ENCODE measurements at regions not wholly inside any gene's neighbourhood (a gene's known extent, or its start where the extent isn't known, plus 50 kb on each side); places are given as distances from the start of the nearest gene placed in this dataset.

DNA sequence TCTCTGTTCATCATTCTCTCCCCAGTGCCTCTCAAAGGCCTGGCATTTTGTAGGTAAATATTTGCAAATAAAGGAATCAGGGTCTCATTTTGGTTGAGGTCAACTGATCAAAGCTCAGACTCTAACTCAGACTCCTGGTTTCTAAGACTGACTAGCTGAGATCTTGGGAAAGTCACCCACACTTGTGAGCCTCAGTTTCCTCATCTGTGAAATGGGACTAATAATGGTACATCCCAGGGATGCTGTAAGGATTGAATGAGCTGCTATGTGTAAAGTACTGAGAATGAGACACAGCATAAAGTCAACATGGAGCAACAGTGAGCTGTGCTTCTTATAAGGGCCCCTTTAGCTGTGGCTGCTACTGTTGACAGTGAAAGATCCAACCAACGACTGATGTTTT, 70.6 kb upstream of the XYLT1 start:
- H3K27me3 ChIP-seq (ENCODE audit: control insufficient read depth, low read length), result no peaks in the 10 kb centered on the region
- no peaks in the 10 kb centered on the region for H4K20me1 ChIP-seq (ENCODE audit: control insufficient read depth, insufficient read depth, low read depth, low read length)
- H3K4me1 ChIP-seq (ENCODE audit: control insufficient read depth, low read length), result no peaks in the 10 kb centered on the region
- no peaks in the 10 kb centered on the region for H3K79me2 ChIP-seq (ENCODE audit: control insufficient read depth, low read length)
- no peak overlapping the region for H3K4me3 ChIP-seq (ENCODE audit: low read length)
- H3F3A ChIP-seq (ENCODE audit: control insufficient read depth, insufficient read depth), result no peaks in the 10 kb centered on the region
- no peak for TF ChIP-seq EZH2phosphoT487 (IDR thresholded peaks at IDR 0.05; ENCODE audit: borderline replicate concordance, low read length)
- TF ChIP-seq, protein P1, sequence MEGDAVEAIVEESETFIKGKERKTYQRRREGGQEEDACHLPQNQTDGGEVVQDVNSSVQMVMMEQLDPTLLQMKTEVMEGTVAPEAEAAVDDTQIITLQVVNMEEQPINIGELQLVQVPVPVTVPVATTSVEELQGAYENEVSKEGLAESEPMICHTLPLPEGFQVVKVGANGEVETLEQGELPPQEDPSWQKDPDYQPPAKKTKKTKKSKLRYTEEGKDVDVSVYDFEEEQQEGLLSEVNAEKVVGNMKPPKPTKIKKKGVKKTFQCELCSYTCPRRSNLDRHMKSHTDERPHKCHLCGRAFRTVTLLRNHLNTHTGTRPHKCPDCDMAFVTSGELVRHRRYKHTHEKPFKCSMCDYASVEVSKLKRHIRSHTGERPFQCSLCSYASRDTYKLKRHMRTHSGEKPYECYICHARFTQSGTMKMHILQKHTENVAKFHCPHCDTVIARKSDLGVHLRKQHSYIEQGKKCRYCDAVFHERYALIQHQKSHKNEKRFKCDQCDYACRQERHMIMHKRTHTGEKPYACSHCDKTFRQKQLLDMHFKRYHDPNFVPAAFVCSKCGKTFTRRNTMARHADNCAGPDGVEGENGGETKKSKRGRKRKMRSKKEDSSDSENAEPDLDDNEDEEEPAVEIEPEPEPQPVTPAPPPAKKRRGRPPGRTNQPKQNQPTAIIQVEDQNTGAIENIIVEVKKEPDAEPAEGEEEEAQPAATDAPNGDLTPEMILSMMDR (IDR thresholded peaks at IDR 0.05; ENCODE audit: low read depth, low read length, poor library complexity, severe bottlenecking), result no peak
- no peak overlapping the region for H3K27ac ChIP-seq (ENCODE audit: low read depth, low read length)
- no peaks in the 10 kb centered on the region for H3K9me3 ChIP-seq (ENCODE audit: control insufficient read depth, insufficient read depth, low read length)
- H3K36me3 ChIP-seq (ENCODE audit: control insufficient read depth, low read length), result no peaks in the 10 kb centered on the region
- no peak overlapping the region for H3K4me2 ChIP-seq (ENCODE audit: low read length)
- H3K9me2 ChIP-seq (replicated peaks; ENCODE audit: control insufficient read depth, low read length), result no peaks in the 10 kb centered on the region

DNA sequence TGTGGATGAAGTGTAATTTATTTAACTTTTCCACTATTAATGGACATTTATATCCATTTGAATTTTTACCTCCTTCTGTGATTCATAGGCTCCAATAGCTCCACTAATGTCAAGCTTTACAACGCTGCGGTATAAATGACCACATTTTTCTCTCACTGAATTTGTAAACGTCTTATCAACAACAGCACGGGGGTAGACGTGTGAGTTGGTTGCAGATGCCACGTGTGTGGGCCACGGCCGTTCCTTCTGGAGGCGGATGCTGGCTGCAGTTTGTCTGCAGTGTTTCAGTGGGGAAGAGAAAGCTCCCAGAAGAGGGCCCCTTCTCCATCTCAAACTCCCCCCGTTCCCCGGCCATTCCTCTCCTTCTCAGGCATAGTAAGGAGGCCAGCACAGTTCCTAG, 68.2 kb upstream of the XYLT1 start:
- no peaks in the 10 kb centered on the region for H3F3A ChIP-seq (ENCODE audit: control insufficient read depth, insufficient read depth)
- H3K27ac ChIP-seq (ENCODE audit: low read depth, low read length), result no peak overlapping the region
- H3K9me2 ChIP-seq (replicated peaks; ENCODE audit: control insufficient read depth, low read length), result no peaks in the 10 kb centered on the region

DNA sequence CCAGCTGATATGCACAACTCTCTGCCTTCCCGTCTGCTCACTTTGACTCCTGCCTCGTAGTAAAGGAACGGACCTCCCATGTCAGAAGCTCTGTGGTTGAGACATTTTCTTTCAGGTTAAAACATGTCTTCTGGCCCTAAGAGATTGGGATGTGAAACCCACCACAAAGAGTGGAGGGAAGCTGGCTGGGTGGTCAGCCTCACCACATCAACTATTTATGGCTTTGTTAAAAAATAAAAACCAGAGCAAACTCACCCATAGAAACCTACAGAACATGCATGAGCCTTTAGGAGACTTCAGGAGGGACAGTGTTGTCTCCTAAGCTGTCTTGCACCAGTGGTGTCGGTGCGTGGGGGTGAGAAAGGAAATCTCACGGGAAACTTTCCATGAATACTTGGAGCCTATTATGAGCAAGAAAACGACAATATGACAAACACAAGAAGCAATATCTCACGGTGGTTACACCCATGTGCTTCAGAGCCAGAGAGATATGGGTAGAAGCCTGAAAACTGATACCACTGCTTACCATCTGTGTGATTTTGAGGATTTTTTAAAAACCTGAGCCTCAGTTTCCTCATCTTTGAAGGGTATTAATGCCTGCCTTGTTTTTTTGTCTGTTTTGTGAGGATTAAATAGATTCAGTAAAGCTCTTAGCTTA, 61.7 kb upstream of the XYLT1 start:
- no peaks in the 10 kb centered on the region for H3K4me1 ChIP-seq (ENCODE audit: control insufficient read depth, low read length)
- no peaks in the 10 kb centered on the region for H3K36me3 ChIP-seq (ENCODE audit: control insufficient read depth, low read length)
- H4K20me1 ChIP-seq (ENCODE audit: control insufficient read depth, insufficient read depth, low read depth, low read length), result no peaks in the 10 kb centered on the region
- no peaks in the 10 kb centered on the region for H3F3A ChIP-seq (ENCODE audit: control insufficient read depth, insufficient read depth)
- H3K9me3 ChIP-seq (ENCODE audit: control insufficient read depth, insufficient read depth, low read length), result no peaks in the 10 kb centered on the region
- H3K4me3 ChIP-seq (ENCODE audit: low read length), result no peak overlapping the region
- TF ChIP-seq EZH2phosphoT487 (IDR thresholded peaks at IDR 0.05; ENCODE audit: borderline replicate concordance, low read length), result no peak
- TF ChIP-seq, protein P1 (IDR thresholded peaks at IDR 0.05; ENCODE audit: low read depth, low read length, poor library complexity, severe bottlenecking), result no peak
- H3K27me3 ChIP-seq (ENCODE audit: control insufficient read depth, low read length), result peaks cover 6% of the 10 kb centered on the region; the same call in 1 of the 2 replicates
- H3K27ac ChIP-seq (ENCODE audit: low read depth, low read length), result no peak overlapping the region
- no peaks in the 10 kb centered on the region for H3K9me2 ChIP-seq (replicated peaks; ENCODE audit: control insufficient read depth, low read length)
- no peak overlapping the region for H3K4me2 ChIP-seq (ENCODE audit: low read length)
- no peaks in the 10 kb centered on the region for H3K79me2 ChIP-seq (ENCODE audit: control insufficient read depth, low read length)

More for the DNA sequence above, 68.2 kb upstream of the XYLT1 start:
- no peak for TF ChIP-seq EZH2phosphoT487 (IDR thresholded peaks at IDR 0.05; ENCODE audit: borderline replicate concordance, low read length)
- TF ChIP-seq, protein P1 (IDR thresholded peaks at IDR 0.05; ENCODE audit: low read depth, low read length, poor library complexity, severe bottlenecking), result no peak
- H3K36me3 ChIP-seq (ENCODE audit: control insufficient read depth, low read length), result no peaks in the 10 kb centered on the region
- no peak overlapping the region for H3K4me3 ChIP-seq (ENCODE audit: low read length)
- H3K9me3 ChIP-seq (ENCODE audit: control insufficient read depth, insufficient read depth, low read length), result no peaks in the 10 kb centered on the region
- no peaks in the 10 kb centered on the region for H3K79me2 ChIP-seq (ENCODE audit: control insufficient read depth, low read length)
- H3K27me3 ChIP-seq (ENCODE audit: control insufficient read depth, low read length), result no peaks in the 10 kb centered on the region
- H3K4me1 ChIP-seq (ENCODE audit: control insufficient read depth, low read length), result no peaks in the 10 kb centered on the region
- no peaks in the 10 kb centered on the region for H4K20me1 ChIP-seq (ENCODE audit: control insufficient read depth, insufficient read depth, low read depth, low read length)
- no peak overlapping the region for H3K4me2 ChIP-seq (ENCODE audit: low read length)
